Fibroblast of skin of back (primary cell): ENCODE measurements at regions not wholly inside any gene's neighbourhood (a gene's known extent, or its start where the extent isn't known, plus 50 kb on each side); places are given as distances from the start of the nearest gene placed in this dataset.
"Not testable (repeated sequence)": the region's sequence is repeated elsewhere in the genome, so short reads cannot be mapped to it uniquely, and the experiment has no call there.

Experiments
- DNase-seq: peaks from one replicate; pipeline ENCODE4 v3.0.0-alpha.2; 2013

DNA sequence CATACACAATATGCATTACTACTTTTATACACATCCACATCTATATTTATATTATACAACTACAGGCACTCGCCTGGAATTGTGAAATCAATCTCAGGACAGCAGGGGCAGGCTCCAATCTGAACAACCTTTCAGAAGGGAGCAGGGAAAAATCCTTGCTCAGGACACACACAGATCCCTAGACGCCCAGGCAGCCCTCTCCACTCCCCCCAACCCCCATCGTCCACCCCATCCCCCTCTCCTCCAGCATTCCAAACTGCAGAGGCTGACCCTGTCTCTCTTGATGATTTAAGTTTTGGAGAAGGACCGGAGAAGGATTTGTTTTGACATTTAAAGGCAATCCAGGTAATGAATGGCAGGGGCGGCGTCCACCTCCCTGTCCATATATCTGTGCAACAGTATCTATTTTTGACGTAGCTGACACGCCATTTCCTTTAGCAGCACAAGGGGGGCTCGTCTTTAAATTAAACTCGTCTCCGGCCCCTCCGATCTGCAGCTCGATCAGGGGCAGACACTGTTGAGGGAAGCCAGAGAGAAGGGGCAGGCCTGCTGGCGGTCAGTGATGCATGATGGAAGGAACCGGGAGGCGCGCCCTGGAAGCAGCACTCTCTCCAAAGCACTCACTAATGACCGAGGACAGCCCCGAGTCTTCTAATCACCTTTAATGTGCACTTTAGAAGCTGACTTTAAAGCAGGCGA lies 95.0 kb upstream of the TBX5 start:
- DNase-seq, result no peak

DNA sequence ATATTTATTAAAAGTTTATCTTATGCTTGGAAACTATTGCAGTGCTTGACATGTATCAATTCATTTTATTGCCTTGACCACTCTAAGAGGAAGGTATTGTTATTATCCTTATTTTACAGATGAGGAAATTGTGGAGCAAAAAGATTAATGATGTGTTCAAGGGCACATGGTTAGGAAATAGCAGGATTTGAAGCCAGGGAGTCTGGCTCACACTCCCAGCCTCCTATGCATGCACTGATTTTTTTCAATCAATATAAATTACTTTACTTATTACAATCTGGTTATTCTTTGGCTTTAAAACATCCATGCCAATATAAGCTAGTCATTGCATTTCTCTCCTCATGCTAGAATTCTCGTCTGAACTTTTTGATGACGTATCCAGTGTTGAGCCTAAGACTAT lies 94.2 kb upstream of the TBX5 start:
- DNase-seq, result no peak

DNA sequence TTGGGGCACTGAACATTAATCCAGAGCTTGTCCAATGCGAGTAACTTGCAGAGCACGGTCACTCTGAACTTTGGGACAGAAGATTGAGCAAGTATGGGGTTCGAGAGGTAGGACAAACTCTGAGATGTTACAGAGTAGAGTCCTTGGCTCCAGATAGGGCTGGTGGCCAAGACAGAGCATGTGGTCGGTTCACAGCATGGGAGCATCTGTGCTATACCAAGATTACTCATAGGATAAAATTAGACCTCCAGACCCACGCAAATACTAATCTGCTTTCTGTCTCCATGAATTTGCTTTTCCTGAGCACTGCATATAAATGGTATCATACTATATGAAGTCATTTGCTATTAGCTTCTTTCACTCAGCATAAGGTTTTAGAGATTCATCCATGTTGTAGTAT lies 93.4 kb upstream of the TBX5 start:
- no peak for DNase-seq

DNA sequence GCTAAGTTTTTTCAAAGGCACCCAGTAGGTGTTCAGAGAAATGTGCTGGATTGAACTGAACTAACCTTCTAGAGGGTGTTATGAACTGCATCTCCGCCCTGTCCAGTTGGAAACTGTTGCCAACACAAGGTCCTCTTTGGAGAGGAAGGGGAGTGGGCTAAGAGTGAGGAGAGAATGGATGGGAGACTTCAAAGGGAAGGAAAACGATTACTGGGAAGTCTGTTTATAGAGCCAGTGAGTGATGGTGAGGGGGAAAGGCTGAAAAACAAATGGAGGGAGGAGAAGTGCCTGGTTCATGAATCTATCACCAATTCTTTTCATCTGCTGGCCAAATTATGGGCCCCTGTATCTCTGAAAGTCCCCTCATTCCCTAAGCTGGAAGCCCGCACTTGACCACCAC lies 86.0 kb upstream of the TBX5 start:
- no peak for DNase-seq

DNA sequence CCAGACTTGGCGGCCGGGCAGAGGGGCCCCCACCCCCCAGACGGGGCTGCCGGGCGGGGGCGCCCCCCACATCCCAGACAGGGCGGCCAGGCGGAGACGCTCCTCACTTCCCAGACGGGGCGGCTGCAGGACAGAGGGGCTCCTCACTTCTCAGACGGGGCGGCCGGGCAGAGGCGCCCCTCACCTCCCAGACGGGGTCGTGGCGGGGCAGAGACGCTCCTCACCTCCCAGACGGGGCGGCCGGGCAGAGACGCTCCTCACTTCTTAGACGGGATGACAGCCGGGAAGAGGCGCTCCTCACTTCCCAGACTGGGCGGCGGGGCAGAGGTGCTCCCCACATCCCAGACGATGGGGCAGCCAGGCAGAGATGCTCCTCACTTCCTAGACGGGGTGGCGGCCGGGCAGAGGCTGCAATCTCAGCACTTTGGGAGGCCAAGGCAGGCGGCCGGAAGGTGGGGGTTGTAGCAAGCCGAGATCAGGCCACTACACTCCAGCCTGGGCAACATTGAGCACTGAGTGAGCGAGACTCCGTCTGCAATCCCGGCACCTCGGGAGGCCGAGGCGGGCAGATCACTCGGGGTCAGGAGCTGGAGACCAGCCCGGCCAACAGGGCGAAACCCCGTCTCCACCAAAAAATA lies 79.0 kb upstream of the TBX5 start:
- DNase-seq, result not testable (repeated sequence)

DNA sequence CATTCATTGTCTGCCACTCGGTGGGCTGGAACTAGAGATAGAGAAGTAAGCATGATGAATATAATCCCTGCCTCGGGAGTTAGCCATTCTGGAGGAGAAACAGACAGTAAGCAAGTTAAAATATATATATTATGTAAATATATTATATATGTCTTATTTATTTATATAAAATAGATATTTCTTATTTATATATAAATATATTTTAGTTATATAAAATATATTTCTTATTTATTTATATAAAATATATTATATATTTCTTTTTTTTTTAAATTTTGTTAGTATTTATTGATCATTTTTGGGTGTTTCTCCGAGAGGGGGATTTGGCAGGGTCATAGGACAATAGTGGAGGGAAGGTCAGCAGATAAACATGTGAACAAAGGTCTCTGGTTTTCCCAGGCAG lies 78.1 kb upstream of the TBX5 start:
- DNase-seq, result no peak

DNA sequence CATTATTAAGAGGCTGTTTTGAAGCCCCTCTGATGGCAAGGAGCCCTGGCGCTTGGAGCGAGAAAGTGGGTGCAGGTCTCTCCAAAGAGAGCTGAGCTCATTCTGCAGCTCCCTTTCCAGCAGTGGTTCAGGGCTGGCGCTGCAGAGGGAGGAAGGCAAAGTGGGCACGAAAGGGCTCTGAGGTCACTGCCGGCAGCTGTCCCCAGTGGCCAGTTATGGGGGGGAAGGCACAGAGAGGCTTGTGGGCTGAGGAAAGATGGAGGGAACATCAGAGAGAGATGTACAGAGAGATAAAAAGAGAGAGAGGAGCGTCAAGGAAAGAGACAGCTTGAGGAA lies 75.2 kb upstream of the TBX5 start:
- no peak for DNase-seq

DNA sequence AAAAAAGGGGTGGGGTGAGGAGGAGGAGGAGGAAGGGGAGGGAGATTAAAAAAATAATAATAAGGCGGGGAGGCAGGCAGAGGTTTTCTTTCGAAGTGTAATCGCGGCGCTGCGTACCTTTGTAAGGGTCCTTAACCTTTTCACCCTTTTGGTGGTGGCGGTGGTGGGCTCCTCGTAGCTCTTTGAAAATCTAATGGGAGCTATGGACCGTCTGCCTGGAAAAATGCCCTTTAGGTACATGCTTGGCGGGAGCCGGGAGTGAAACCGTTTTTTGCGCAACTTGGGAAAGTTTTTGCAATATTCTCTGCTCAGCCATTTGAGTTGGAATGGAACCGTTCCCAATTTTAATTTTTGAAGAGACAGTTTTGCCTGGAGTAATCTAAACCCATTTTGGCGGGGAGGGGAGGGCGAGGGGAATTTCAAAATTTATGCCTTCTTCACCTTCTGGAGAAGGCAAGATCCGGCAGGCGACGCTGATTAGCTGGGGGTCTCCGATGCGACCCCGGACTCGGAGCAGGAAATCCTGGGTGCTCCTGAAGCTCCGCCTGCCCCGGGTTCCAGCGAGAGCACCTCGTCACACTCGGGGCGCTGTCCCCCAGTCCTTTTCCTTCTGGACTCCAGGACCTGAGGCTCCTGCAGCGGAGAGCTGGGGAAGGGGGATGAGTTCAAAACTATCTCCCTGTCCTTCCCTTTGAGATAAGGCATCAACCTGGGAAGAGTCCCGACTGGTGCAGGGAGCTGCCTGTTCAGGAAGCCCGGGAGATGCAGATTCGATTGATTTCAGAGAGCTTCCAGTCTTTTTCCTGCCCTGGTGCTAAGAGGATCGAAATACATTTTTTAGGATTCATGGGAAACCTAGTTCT lies 74.6 kb upstream of the TBX5 start:
- no peak for DNase-seq

DNA sequence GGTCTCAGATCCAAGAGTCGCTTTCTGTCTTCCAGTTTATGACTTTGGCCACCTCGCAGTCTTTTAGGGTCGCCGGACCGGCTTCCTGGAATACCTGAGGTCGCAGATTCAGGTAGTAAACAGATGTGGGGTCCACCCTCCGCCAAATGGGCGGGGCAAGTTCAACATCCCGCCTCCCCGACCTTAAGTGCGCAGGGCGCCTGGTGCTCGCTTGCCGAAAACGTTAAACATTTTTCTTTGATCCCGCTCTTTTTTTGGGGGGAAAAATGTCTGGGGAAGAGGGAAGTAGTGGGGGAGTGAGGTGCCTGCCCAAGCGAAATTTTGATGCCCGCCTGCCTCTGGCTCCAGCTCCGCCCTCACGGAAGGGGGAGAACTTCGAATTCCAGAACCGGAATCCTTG lies 73.9 kb upstream of the TBX5 start:
- DNase-seq, result no peak

DNA sequence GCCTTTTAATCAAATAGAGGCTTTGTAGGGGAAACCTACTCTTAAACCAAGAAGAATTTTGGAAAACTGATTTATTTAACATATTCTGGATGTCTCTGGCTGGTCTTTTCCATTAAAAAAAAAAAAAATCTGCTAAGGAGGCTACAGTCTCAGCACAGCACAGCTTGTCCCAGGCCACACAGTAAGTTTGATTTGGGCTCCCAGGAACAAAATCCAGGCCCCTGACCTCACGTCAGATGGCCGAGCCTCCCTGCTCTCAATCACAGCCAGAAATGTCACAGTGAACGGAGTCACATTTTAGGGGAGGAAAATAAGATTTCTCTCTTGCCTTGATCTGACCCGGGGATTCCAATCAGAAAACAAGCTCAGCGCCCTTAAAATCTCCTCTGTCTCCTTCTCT lies 72.9 kb upstream of the TBX5 start:
- no peak for DNase-seq

DNA sequence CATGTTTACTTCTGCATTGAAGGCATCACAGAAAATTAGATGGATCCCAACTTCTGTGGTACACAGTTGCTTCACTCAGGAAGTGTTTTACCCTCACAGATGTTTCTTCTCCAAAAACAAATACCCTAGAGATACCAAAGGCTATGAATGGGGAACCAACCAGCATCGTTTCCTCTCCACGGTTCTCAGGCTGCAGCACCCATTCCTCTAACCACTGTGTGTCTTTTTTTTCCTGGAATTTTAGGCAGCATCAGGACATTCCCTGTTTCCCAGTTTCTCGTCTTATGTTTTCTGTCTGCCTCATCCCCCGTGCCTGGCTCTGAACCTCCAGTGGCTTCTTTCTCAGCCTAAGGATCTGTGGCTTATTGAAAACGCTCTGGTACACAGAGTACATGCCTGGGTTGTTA lies 72.0 kb upstream of the TBX5 start:
- no peak for DNase-seq

DNA sequence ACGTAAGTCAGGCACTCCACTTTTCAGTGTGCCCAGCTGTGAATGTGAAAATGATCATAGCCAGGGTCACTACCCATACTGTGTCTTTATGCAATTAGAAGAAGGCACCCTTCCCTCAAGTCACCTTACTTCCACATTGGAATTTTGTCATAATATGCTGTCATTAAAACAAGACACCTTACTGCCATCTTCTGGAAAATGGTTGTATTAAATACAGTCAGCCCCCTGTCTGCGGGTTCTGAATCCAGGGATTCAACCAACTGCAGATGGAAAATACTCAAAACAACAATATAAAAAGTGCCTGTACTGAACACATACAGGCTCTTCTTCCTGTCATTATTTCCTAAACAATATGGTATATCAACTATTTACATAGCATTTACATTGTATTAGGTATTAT lies 70.2 kb upstream of the TBX5 start:
- peak; percentile 6 for DNase-seq

DNA sequence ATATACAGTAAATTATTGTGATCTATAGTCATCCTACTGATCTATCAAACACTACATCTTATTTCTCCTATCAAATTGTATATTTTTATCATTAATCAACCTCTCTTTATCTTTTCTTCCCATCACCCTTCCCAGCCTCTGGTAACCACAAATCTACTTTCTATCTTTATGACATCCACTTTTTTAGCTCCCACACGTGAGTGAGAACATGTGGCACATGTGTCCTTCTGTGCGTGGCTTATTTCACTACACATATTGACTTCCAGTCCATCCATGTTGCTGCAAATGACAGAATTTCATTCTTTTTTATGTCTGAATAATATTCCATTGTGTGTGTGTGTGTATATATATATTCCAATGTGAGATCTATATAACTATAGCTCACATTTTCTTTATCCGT lies 67.8 kb upstream of the TBX5 start:
- DNase-seq, result no peak

DNA sequence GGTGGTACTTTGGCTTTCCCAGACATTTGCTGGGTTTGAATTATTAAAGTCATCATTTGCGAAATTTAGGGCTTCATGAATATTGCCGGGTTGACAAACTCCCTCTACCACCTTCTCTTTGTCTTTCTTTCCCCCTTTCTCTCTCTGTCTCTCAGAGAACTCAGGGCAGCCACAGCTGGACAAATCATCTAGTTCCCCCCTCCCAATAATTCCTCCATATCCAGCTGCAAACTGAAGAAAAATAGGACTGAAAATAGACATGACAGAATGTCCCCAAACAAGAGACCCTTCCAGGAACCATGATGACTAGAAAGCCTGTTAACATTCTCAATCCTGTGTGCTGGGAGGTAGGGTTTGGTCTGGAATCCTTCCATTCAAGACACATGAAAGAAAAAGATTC lies 67.1 kb upstream of the TBX5 start:
- DNase-seq, result no peak

DNA sequence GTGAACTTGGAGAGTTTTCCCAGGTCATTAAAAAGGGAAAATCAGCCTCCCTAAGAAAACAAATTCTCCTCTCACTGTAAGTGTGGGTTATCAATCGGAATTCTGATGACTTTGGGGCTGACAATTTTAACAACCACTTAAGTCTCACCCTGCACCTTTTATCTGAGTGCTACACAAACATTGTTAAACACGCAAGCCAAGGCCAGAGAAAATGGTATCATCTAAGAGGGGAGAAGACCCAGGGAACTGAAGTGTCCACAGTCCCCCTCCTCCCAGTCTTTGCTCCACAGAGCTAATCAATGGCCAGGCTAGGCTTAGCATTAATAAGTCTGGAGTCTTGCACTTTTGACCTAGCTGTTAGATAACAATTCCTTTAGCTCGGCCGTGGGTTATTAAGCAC lies 51.7 kb upstream of the TBX5 start:
- no peak for DNase-seq
